ENCODE measurements at regions not wholly inside any gene's neighbourhood (a gene's known extent, or its start where the extent isn't known, plus 50 kb on each side); places are given as distances from the start of the nearest gene placed in this dataset.

DNA sequence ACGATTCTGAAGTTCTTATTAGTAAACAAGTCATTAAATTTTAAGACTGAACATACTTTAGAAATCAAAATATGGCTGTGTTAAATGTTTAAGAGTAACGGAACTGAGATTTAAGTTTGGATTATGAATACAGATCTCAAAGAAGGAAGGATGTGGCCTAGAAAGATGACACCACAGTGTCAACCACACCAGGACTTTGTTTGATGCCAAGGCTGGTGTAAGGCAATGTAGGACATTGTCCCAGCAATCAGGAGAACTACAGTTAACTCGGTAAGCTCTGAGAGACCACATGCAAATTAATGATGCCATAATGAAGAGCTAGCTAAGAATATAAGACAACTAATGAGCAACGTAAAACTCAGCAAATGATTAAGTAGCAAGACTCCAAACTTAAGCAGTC is 932.9 kb downstream of the ADGRL2 start:
- TF ChIP-seq GATA2 (IDR thresholded peaks at IDR 0.05; ENCODE audit: low read depth, low read length) (no peak), GATA3 (IDR thresholded peaks at IDR 0.05; ENCODE audit: low read depth, low read length) (no peak)

DNA sequence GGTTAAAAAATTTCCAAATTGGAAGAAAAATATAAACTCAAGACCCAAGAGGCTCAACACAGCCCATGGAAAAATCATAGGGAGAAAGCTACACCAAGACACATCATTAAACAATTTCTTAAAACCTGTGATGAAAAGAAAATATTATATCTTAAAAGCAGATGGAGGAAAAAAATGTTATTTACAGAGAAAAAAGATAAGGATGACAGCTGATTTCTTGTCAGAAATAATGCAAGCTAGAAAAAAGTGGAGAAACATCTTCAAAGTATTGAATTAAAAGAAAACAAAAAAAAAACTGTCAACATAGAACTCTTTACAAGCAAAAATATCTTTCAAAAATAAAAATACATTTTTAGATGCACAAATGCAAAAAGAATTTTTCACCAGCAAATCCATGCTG is 930.5 kb downstream of the ADGRL2 start:
- TF ChIP-seq GATA3 (IDR thresholded peaks at IDR 0.05; ENCODE audit: low read depth, low read length) (no peak), GATA2 (IDR thresholded peaks at IDR 0.05; ENCODE audit: low read depth, low read length) (no peak)

DNA sequence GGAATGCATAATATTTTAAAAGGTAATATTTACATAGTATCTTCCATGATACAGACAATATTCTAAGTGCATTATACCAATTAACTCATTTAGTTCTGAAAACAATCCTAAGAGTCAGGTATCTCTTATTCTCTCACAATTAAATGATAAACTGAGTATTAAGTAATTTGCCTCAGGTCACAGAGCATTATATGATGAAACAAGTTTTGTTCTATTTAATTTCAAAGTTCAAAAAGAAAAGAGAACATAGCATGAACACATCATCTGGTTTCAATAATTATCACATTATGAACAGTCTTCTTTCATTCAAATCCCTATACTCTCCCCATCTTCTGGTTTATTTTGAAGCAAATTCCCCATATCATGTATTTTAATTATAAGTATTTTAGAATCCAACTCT is 927.5 kb downstream of the ADGRL2 start:
- no peak for TF ChIP-seq GATA2 (IDR thresholded peaks at IDR 0.05; ENCODE audit: low read depth, low read length)
- no peak for TF ChIP-seq GATA3 (IDR thresholded peaks at IDR 0.05; ENCODE audit: low read depth, low read length)

DNA sequence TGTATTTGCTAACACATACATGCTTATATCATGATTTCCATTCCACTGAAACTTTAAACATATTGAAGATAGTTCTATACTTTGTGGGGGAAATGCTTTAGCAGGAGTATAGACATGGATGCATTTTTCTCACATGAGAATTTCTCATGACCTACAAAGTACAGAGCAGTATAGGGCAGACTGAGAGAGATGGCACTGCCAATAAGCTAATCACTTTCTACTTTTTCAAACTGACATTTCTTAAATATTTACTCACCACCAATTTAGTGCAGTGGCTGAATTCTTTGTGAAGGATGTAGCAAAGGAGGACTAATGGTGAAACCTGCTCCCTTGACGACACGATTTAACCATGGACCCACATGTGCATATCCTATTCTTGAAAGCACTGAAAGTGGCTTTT is 923.5 kb downstream of the ADGRL2 start:
- TF ChIP-seq GATA3 (IDR thresholded peaks at IDR 0.05; ENCODE audit: low read depth, low read length) = no peak
- no peak for TF ChIP-seq GATA2 (IDR thresholded peaks at IDR 0.05; ENCODE audit: low read depth, low read length)

DNA sequence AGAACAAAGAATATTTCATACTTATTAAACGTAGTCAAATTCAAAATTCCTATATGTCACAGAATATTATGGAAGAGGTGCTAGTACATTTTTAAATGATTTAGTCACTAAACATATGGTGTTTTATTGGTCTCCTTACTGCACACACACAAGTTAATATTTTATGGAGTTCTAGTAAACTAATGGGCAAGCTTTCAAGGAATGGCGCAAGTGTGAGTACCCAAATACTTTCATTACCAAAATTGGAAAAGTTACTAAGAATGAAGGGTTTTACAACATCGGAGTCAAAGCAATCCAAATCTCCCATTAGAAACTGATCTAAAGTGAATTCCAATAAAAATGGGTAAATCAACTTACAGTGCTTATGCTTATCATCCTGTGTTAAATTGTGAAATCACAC is 921.9 kb downstream of the ADGRL2 start:
- TF ChIP-seq GATA2 (IDR thresholded peaks at IDR 0.05; ENCODE audit: low read depth, low read length) = no peak
- no peak for TF ChIP-seq GATA3 (IDR thresholded peaks at IDR 0.05; ENCODE audit: low read depth, low read length)

DNA sequence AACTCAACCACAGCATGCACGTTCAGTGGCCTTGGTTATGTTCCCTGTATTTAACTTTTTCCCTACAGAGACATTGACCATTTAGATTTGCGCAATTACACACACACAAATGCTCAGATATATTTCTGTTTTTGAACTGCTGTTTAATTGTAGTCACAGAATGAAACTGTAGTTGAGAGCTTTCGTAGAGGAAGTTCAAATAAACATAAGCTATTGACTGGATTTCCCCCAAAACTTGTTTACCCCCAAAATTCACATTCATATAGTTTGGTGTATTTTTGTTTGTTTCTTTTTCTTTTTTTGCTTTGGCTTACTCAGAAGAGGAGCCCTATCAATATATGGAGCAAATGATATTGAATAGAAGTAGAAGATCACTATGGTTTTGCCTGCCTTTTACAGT is 921.0 kb downstream of the ADGRL2 start:
- no peak for TF ChIP-seq GATA2 (IDR thresholded peaks at IDR 0.05; ENCODE audit: low read depth, low read length)
- TF ChIP-seq GATA3 (IDR thresholded peaks at IDR 0.05; ENCODE audit: low read depth, low read length) = no peak

DNA sequence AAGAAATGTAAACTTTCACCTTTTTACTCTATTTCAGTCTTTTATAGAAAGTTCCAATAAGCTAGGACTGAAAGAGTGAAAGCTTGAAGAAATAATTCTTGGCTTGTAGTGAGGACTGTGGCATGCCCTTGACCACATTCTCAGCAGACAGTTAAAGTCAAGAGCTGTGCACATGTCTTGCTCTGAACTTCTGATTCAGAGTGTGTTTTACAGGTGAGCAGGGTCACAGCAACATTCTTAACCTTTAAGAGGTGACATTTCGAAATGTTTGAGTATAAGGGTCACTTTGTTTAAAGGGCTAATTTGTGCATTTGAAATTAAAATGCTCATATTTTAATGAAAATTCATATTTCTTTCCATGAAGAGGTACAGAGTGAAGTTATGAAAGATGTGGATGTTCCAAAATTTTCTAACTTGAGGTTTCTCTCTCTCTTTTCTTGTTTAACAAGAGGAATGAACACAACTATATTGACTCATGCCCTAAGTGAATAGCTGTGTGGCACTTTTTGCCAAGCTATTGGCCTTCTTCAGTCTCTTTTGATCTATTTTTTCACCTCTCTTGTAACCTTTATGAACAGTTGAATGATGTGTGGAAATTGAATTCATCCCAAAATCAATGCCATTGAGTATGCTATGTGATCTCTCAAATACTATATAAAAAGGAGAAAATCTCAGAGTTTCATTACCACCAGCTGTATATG is 918.1 kb downstream of the ADGRL2 start:
- no peak for TF ChIP-seq GATA2 (IDR thresholded peaks at IDR 0.05; ENCODE audit: low read depth, low read length)
- no peak for TF ChIP-seq GATA3 (IDR thresholded peaks at IDR 0.05; ENCODE audit: low read depth, low read length)

DNA sequence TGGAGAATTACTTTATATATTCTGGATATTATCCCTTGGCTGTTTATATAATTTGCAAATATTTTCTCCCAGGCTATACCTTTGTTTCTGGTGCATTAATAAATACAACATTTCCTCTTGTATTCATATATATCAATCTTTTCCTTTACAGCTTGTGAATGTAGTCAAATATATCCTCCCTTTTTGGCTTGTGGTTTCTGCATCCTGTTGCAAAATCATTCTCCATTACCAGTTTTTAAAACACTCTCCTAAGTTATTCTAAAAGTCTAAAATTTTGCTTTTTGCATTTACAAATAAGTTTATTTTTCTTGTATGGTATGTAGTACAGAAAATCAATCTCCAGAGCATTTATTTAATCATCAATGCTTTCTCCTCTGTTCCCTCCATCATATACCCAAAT is 909.4 kb downstream of the ADGRL2 start:
- TF ChIP-seq GATA3 (IDR thresholded peaks at IDR 0.05; ENCODE audit: low read depth, low read length) (no peak), GATA2 (IDR thresholded peaks at IDR 0.05; ENCODE audit: low read depth, low read length) (no peak)

DNA sequence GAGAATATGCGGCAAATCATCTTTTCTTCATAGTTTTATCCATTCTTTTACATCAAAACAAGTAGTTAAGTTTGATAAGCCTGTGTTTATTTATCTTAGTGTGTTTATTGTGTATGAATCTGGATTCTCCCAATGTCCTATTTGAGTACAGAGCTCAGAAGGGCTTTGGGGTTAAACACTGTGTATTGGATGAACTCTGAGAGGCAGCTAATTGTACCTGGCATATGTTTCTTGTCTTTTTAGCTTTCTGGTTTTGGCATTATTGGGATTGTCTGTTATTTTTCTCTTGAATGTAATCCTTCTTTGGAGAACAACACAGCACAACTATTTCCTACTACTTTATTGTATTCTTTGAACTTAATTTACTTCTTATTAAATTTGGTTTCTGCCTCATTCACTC is 906.9 kb downstream of the ADGRL2 start:
- TF ChIP-seq GATA3 (IDR thresholded peaks at IDR 0.05; ENCODE audit: low read depth, low read length) (no peak), GATA2 (IDR thresholded peaks at IDR 0.05; ENCODE audit: low read depth, low read length) (no peak)

DNA sequence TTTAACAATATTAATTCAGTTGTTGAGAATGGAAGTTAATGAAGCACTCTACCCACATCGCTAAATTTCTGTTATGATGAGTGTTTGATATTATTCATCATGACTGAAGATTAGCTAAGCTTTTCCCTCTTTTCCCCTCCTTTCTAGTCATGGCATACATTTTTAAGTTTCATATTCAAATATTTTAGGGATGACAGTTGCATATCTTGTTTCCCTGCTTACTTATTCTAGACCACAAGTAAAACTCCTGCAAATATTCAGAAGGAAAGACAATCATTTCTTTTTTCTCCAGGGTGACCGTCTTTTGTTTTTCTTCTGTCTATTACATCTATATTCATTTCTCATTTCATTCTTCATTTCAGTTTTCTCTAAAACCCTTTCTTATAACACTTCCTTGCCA is 906.0 kb downstream of the ADGRL2 start:
- TF ChIP-seq GATA2 (IDR thresholded peaks at IDR 0.05; ENCODE audit: low read depth, low read length) = no peak
- no peak for TF ChIP-seq GATA3 (IDR thresholded peaks at IDR 0.05; ENCODE audit: low read depth, low read length)

DNA sequence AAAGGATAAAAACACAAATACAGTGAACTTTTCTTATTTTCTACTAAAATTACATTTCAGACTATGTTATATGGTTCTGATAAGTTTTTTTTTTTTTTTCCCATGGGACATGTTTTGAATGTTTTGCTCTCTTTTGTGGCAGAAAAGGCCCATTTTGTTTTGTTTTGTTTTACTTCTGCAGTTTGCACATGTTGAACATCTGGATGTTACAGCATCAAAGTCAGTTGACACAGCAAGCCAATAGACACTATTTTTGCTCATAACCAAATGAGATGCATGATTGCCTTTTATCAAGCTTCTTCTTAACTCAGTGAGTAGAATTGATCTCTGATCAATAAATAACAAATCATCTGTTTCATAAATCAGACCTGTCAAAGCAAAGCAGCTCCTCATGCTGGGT is 904.2 kb downstream of the ADGRL2 start:
- TF ChIP-seq GATA3 (IDR thresholded peaks at IDR 0.05; ENCODE audit: low read depth, low read length) (no peak), GATA2 (IDR thresholded peaks at IDR 0.05; ENCODE audit: low read depth, low read length) (no peak)

DNA sequence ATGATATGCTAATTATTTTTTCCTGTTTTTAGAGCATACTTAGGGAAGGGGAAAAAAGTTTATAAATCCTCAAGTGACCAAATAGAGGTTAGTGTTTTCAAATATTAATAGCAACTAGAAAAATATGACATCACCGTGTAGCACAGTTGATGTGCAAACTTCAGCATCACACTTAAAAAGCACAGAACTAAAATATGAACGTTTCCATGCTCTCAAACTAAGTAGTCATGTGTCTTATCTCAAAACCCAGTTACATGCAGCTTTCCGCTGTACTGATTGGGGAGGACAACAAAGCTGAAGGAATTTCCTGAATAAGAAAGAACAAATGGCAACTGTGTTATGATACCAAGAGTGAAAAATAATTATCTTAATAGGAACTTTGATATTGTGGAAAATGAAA is 903.7 kb downstream of the ADGRL2 start:
- no peak for TF ChIP-seq GATA2 (IDR thresholded peaks at IDR 0.05; ENCODE audit: low read depth, low read length)
- TF ChIP-seq GATA3 (IDR thresholded peaks at IDR 0.05; ENCODE audit: low read depth, low read length) = no peak

DNA sequence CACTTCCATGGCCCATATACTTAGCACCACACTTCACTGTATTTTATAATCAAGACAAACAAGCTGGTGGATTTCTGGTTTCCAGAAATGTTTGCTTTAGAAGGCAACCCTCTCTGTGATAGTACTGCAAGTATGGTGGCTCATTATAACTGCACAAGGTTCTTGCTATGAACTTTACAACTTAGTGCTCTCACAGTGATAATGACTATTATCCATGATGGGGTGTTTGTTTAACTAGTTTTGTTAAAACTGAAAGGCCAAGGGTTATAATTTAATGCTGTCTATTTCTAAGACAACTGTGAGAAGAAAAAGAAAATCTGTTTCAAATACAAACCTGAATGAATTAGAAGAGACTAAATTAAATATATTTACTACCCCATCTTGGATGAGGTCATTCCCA is 903.2 kb downstream of the ADGRL2 start:
- TF ChIP-seq GATA2 (IDR thresholded peaks at IDR 0.05; ENCODE audit: low read depth, low read length) = no peak
- no peak for TF ChIP-seq GATA3 (IDR thresholded peaks at IDR 0.05; ENCODE audit: low read depth, low read length)

DNA sequence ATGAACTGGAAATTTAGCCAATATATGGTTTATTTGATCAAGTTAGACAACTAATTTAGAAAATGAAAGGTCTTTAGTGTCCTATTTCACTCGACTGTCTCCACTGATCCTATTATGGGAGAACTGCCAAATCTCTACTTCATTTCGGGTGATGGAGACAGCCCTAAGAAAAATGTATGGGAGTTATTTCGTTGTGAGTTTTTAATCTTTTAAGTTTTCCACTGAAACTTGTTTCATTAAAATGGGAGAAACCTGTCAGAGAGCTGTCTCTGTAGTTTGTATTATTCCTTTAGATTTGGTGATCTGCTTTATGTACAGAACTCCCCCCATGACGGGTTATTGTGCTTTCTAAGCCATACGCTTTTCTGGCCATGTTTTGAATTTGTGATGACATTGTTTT is 899.7 kb downstream of the ADGRL2 start:
- TF ChIP-seq GATA2 (IDR thresholded peaks at IDR 0.05; ENCODE audit: low read depth, low read length) = no peak

DNA sequence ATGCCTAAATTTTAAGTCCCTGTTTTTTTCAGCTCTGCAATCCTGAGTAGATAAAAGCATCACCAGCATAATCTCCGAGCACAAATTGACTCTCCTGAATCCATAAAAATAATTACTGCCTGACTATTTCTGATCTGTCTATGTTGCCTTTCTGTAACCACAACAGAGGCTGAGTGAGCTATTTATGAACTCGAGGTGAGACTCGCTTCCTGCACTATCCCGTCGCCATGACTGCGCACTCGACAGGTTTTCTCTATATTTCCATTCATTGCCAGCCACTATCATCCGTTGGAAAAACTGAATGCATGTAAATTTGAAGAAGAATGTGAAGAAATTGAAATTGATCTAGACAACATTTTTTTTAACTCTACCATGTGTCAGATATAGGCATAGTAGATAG is 897.2 kb downstream of the ADGRL2 start:
- TF ChIP-seq GATA2 (IDR thresholded peaks at IDR 0.05; ENCODE audit: low read depth, low read length) (no peak), GATA3 (IDR thresholded peaks at IDR 0.05; ENCODE audit: low read depth, low read length) (no peak)

DNA sequence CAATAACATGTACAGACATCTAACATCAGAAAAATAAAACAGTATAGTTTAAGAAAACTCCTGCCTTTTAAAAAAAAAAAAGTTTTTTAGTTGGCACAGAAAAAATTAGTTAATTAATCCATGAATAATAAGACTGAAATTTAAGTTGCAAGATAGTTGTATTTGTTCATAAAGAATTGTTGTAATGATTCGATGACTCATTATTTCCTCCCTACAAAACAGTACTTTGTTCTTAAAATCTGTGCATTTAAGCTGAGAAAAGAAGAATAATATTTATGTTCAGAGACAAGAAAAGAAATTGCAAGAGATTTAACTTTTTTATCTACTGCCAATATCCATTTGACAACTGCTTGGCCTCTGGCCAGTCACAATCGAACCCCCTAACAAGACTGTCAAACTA is 894.7 kb downstream of the ADGRL2 start:
- no peak for TF ChIP-seq GATA3 (IDR thresholded peaks at IDR 0.05; ENCODE audit: low read depth, low read length)
